Trophoblast cell (in vitro differentiated cells and primary cell): ENCODE measurements at regions not wholly inside any gene's neighbourhood (a gene's known extent, or its start where the extent isn't known, plus 50 kb on each side); places are given as distances from the start of the nearest gene placed in this dataset.

Experiments
- DNase-seq, 2 donors: peaks; one replicate each; pipeline ENCODE4 v3.0.0-alpha.2; 2016
- H2AFZ ChIP-seq: 2 replicates; pipeline ENCODE4 v1.6.1; 2013; ENCODE audit warnings: low read length, moderate library complexity, mild to moderate bottlenecking; ENCODE audit not compliant: insufficient read depth, poor library complexity
- H2AK5ac ChIP-seq: 2 replicates; pipeline ENCODE4 v1.6.1; 2013; ENCODE audit warnings: mild to moderate bottlenecking, low read length
- H2BK120ac ChIP-seq: 2 replicates; pipeline ENCODE4 v1.6.1; 2013; ENCODE audit warnings: low read length, mild to moderate bottlenecking, moderate library complexity; ENCODE audit not compliant: insufficient read depth, poor library complexity
- H2BK12ac ChIP-seq: 2 replicates; pipeline ENCODE4 v1.6.1; 2013; ENCODE audit warnings: mild to moderate bottlenecking, low read length, moderate library complexity
- H2BK5ac ChIP-seq: 2 replicates; pipeline ENCODE4 v1.6.1; 2013; ENCODE audit warnings: low read length, low read depth, moderate library complexity, mild to moderate bottlenecking; ENCODE audit not compliant: poor library complexity
- H3K14ac ChIP-seq: 2 replicates; pipeline ENCODE4 v1.6.1; 2013; ENCODE audit warnings: mild to moderate bottlenecking, low read length
- H3K18ac ChIP-seq: 2 replicates; pipeline ENCODE4 v1.6.1; 2013; ENCODE audit warnings: mild to moderate bottlenecking, low read length
- H3K23ac ChIP-seq: 2 replicates; pipeline ENCODE4 v1.6.1; 2013; ENCODE audit warnings: low read length
- H3K27ac ChIP-seq: 2 replicates; pipeline ENCODE4 v1.5.1; 2013; ENCODE audit warnings: low read depth, mild to moderate bottlenecking, inconsistent platforms, low read length, moderate library complexity
- H3K27me3 ChIP-seq: 2 replicates; pipeline ENCODE4 v1.6.1; 2013; ENCODE audit warnings: inconsistent platforms, mild to moderate bottlenecking, low read length, moderate library complexity; ENCODE audit not compliant: insufficient read depth
- H3K36me3 ChIP-seq, 2 experiments: 1 replicate in 1 of 2; 2 replicates in 1 of 2; pipeline ENCODE4 v1.6.1; 2013; ENCODE audit warnings: low read length in 2 of 2, mild to moderate bottlenecking in 2 of 2, moderate library complexity in 1 of 2; ENCODE audit not compliant: insufficient read depth in 2 of 2, control insufficient read depth in 1 of 2
- H3K4ac ChIP-seq: 2 replicates; pipeline ENCODE4 v1.6.1; 2013; ENCODE audit warnings: low read depth, mild to moderate bottlenecking, low read length, moderate library complexity
- H3K4me1 ChIP-seq, 2 experiments: 1 replicate in 1 of 2; 2 replicates in 1 of 2; pipeline ENCODE4 v1.6.1; 2013; ENCODE audit warnings: low read length in 2 of 2, mild to moderate bottlenecking in 2 of 2, moderate library complexity in 1 of 2; ENCODE audit not compliant: insufficient read depth in 2 of 2, control insufficient read depth in 1 of 2
- H3K4me2 ChIP-seq: 2 replicates; pipeline ENCODE4 v1.6.1; 2013; ENCODE audit warnings: inconsistent platforms, mild to moderate bottlenecking, low read length, moderate library complexity
- H3K4me3 ChIP-seq: 2 replicates; pipeline ENCODE4 v1.5.1; 2013; ENCODE audit warnings: mild to moderate bottlenecking, low read depth, low read length, inconsistent platforms
- H3K79me1 ChIP-seq: one replicate; pipeline ENCODE4 v1.6.1; 2013; ENCODE audit warnings: low read length
- H3K79me2 ChIP-seq: 2 replicates; pipeline ENCODE4 v1.6.1; 2013; ENCODE audit warnings: low read length, mild to moderate bottlenecking; ENCODE audit not compliant: control insufficient read depth, insufficient read depth, poor library complexity
- H3K9ac ChIP-seq: 2 replicates; pipeline ENCODE4 v1.6.1; 2013; ENCODE audit warnings: mild to moderate bottlenecking, low read length
- H3K9me3 ChIP-seq: 2 replicates; pipeline ENCODE4 v1.6.1; 2013; ENCODE audit warnings: low read depth, mild to moderate bottlenecking, control low read depth, inconsistent platforms, low read length; ENCODE audit not compliant: insufficient read depth
- H4K12ac ChIP-seq: 2 replicates; pipeline ENCODE4 v1.6.1; 2013; ENCODE audit warnings: low read depth, mild to moderate bottlenecking, low read length, moderate library complexity
- H4K8ac ChIP-seq: 2 replicates; pipeline ENCODE4 v1.6.1; 2013; ENCODE audit warnings: low read depth, mild to moderate bottlenecking, low read length, moderate library complexity
- H4K91ac ChIP-seq: one replicate; pipeline ENCODE4 v1.6.1; 2013; ENCODE audit warnings: low read depth, mild to moderate bottlenecking, low read length, moderate library complexity
- WGBS: extraction: QIAGEN DNeasy Blood & Tissue Kit; methylation state at CpG from one replicate; pipeline ENCODE4 v1.1.7; 2013; ENCODE audit warnings: missing lambda C conversion rate; ENCODE audit not compliant: insufficient read length, insufficient coverage; ENCODE audit errors: extremely low coverage; 5-methylcytosine and 5-hydroxymethylcytosine counted together

- Histone ChIP-seq H3K4me2 (no peak overlapping the region), H3K4me3 (no peak overlapping the region), H3K36me3 (no peaks in the 10 kb centered on the region), H3K27ac (no peak overlapping the region), H3K14ac (no peak overlapping the region), H2BK120ac (no peak overlapping the region), H2AFZ (no peak overlapping the region), H3K27me3 (no peaks in the 10 kb centered on the region), H4K91ac (no peak overlapping the region), H3K9ac (no peak overlapping the region), H3K18ac (no peak overlapping the region), H3K79me2 (no peaks in the 10 kb centered on the region), H3K4ac (no peak overlapping the region), H3K4me1 (no peaks in the 10 kb centered on the region), H4K12ac (no peak overlapping the region), H2BK12ac (no peak overlapping the region), H3K79me1 (no peaks in the 10 kb centered on the region), H2BK5ac (no peak overlapping the region), H3K9me3 (peaks cover 2% of the 10 kb centered on the region), H3K23ac (no peak overlapping the region), H2AK5ac (no peak overlapping the region), H4K8ac (no peak overlapping the region)
- DNase-seq: no peak
- no CpG with 5 or more reads among the region's 18 CpGs for WGBS
Observed at GRCh38 chr22:49381595-49382450, 445.9 kb downstream of the BRD1 start.

GRCh38 chr22:49380828-49381114, 446.9 kb downstream of the BRD1 start:
- no peak overlapping the region for H4K8ac ChIP-seq
- no peak overlapping the region for H3K18ac ChIP-seq
- H3K27ac ChIP-seq: no peak overlapping the region
- no peak overlapping the region for H2BK12ac ChIP-seq
- H2BK5ac ChIP-seq: no peak overlapping the region
- H3K23ac ChIP-seq: no peak overlapping the region
- H2BK120ac ChIP-seq: no peak overlapping the region
- no peaks in the 10 kb centered on the region for H3K36me3 ChIP-seq
- H3K14ac ChIP-seq: no peak overlapping the region
- no peak overlapping the region for H2AFZ ChIP-seq
- no peak overlapping the region for H2AK5ac ChIP-seq
- H3K4me2 ChIP-seq: no peak overlapping the region
- H3K9me3 ChIP-seq: peaks cover 2% of the 10 kb centered on the region
- H3K27me3 ChIP-seq: no peaks in the 10 kb centered on the region
- H3K4me3 ChIP-seq: no peak overlapping the region
- no peak overlapping the region for H4K91ac ChIP-seq
- H3K79me2 ChIP-seq: no peaks in the 10 kb centered on the region
- no CpG with 5 or more reads among the region's 1 CpG for WGBS
- H3K9ac ChIP-seq: no peak overlapping the region
- H3K4me1 ChIP-seq: no peaks in the 10 kb centered on the region
- H3K4ac ChIP-seq: no peak overlapping the region
- no peaks in the 10 kb centered on the region for H3K79me1 ChIP-seq
- H4K12ac ChIP-seq: no peak overlapping the region
- no peak for DNase-seq

GRCh38 chr22:49380095-49380827, 447.4 kb downstream of the BRD1 start:
- Histone ChIP-seq H3K23ac (no peak overlapping the region), H2AK5ac (no peak overlapping the region), H3K4ac (no peak overlapping the region), H3K79me2 (no peaks in the 10 kb centered on the region), H3K14ac (no peak overlapping the region), H3K4me1 (no peaks in the 10 kb centered on the region), H3K9ac (no peak overlapping the region), H3K36me3 (no peaks in the 10 kb centered on the region), H3K4me3 (no peak overlapping the region), H2AFZ (no peak overlapping the region), H3K27me3 (no peaks in the 10 kb centered on the region), H2BK5ac (no peak overlapping the region), H4K91ac (no peak overlapping the region), H4K12ac (no peak overlapping the region), H3K79me1 (no peaks in the 10 kb centered on the region), H4K8ac (no peak overlapping the region), H3K9me3 (peaks cover 2% of the 10 kb centered on the region), H3K27ac (no peak overlapping the region), H2BK12ac (no peak overlapping the region), H3K4me2 (no peak overlapping the region), H3K18ac (no peak overlapping the region), H2BK120ac (no peak overlapping the region)
- DNase-seq: no peak
- WGBS: no CpG with 5 or more reads among the region's 12 CpGs

- Histone ChIP-seq H3K27ac (no peak overlapping the region), H3K9me3 (peaks cover 2% of the 10 kb centered on the region), H3K79me2 (no peaks in the 10 kb centered on the region), H2BK12ac (no peak overlapping the region), H3K4me1 (peaks cover 4 to 8% of the 10 kb centered on the region in 2 experiments), H3K4me3 (no peak overlapping the region), H3K36me3 (no peaks in the 10 kb centered on the region), H2AK5ac (no peak overlapping the region), H4K91ac (no peak overlapping the region), H4K8ac (no peak overlapping the region), H2BK120ac (no peak overlapping the region), H3K23ac (no peak overlapping the region), H2BK5ac (no peak overlapping the region), H3K79me1 (peaks cover 2% of the 10 kb centered on the region), H3K4ac (no peak overlapping the region), H3K4me2 (no peak overlapping the region), H4K12ac (no peak overlapping the region), H3K14ac (no peak overlapping the region), H3K27me3 (no peaks in the 10 kb centered on the region), H3K18ac (no peak overlapping the region), H2AFZ (no peak overlapping the region), H3K9ac (no peak overlapping the region)
- WGBS: no CpG with 5 or more reads among the region's 13 CpGs
- DNase-seq: no peak
Observed at GRCh38 chr22:49377306-49377705, 450.4 kb downstream of the BRD1 start.
